ENCODE measurements at regions not wholly inside any gene's neighbourhood (a gene's known extent, or its start where the extent isn't known, plus 50 kb on each side); places are given as distances from the start of the nearest gene placed in this dataset.
A peak's percentile ranks its signal among the peaks of the same experiment; 100 is the strongest.
"Not testable (repeated sequence)": the region's sequence is repeated elsewhere in the genome, so short reads cannot be mapped to it uniquely, and the experiment has no call there.

DNA sequence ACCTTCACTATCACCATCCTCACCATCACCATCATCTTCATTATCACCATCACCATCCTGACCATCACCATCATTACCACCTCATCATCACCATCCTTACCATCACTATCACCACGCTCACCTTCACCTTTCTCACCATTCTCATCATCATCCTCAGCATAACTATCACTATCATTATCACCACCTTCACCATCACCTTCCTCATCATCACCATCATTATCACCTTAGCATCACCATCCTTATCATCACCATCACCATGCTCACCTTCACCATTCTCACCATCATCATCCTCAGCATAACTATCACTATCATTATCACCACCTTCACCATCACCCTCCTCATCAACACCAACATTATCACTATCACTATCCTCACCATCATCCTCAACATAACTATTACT lies 397.8 kb upstream of the ZNF337 start:
- not testable (repeated sequence) for DNase-seq

DNA sequence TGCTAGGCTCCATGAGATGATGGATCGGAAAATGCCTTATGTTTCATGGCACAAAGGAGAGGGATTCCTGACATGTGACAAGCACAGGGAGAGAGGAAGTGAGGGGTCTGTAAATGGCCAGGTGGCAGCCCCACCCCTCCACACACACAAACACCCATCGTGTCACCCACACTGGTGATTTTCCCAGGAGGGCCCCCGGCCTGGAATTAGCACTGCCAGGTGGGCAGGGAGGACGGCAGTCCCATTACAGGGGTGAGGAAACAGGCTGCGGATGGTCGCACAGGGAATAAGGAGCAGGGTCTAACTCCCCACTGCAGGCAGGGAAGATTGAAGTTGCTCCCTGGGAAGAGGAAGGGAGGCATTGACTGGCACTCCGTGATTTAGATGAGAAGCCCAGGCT lies 395.3 kb upstream of the ZNF337 start:
- not testable (repeated sequence) for DNase-seq

DNA sequence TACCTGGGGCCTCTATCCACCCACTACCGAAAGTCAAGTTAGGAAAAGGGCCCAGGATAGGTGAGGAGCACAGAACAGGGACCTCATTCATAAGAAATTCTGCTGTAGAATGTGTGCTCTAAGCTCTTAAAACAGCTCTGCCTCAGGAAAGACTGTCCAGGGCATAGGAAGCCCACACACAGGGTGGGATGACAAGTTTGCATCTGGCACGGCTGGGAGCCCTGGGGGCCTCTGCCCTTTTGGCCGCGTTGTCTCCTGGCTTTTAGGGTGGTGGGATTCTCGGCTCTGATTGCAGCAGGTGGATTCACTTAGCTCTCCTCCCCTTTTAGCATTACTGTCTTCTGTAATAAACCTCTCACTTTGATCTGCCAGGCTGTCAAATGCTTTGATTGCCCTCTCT lies 389.5 kb upstream of the ZNF337 start:
- DNase-seq, result not testable (repeated sequence)

DNA sequence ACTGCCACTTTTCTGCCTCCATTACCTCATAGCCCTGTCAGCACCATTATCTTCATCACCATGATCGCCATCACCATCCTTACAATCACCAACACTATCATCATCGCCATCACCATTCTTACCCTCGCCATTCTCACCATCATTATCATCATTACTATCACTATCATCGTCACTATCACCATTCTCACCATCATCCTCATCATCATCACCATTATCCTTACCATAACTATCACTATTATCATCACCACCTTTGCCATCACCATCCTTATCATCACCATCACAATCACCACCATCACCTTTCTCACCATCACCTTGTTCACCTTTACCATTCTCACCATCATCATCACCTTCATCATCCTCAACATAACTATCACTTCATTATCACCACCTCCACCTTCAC lies 377.3 kb upstream of the ZNF337 start:
- DNase-seq, result not testable (repeated sequence)

DNA sequence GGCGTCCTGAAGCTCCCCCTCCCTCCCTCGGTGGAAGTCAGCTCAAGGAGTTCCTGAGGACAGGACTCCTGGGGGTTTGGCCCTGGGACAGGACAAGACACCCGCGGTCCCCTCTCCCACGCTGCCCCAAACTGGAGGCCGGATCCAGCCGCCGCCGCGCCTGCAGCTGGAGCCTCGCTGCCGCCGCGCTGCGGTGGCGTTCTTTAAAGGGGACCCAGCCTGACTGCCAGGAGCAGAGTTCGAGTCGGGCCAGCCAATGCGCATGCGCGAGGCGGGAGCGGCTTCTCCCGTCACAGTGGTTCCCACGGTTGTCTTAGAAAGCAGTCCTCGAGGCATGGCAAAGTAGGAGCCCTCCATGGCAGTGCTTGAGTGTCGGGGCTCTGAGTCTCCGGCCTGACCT lies 362.7 kb upstream of the ZNF337 start:
- DNase-seq, result not testable (repeated sequence)

DNA sequence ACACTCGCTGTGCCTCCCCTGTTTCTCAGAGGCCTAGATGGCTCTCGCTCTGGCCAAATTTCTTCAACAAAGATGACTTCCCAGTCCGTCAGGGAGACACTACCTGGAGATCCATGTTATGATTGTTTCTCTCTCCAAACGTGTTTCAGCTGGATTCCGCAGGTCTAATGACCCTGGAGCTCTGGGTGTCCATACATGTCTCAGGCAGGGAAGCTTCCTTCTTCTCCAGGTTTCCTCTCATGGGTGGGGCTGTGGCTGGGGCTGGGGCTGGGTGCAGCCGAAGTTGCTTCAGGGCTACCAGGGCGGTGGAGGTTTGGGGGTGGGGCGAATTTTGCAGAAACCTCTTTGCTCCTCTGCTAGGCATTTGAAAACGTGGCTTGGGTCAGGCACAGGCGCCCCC lies 361.8 kb upstream of the ZNF337 start:
- DNase-seq, result not testable (repeated sequence)

DNA sequence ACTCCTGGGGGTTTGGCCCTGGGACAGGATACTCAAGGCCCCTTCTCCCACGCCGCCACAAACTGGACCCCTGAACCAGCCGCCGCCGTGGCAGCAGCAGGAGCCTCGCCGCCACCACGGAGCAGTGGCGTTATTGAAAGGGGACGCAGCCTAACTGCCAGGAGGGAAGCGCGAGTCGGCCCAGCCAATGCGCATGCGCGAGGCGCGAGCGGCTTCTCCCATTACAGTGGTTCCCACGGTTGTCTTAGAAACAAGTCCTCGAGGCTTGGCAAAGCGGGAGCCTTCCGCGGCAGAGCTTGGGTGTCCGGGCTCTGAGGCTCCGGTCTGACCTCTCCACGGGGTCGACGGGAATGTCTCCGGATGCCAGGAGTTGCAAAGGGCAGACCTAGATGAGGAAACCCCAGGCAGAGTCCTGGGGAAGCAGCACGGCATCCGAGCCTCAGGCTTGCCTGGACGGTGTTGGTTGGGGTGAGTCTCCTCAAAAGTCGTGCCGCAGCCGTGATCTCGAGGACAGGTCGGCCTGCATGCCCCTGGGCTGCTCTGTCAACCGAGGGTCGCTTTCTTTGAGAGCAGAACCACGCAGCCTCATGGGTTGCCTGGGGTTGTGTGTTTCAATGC lies 360.6 kb upstream of the ZNF337 start:
- DNase-seq, result not testable (repeated sequence)

DNA sequence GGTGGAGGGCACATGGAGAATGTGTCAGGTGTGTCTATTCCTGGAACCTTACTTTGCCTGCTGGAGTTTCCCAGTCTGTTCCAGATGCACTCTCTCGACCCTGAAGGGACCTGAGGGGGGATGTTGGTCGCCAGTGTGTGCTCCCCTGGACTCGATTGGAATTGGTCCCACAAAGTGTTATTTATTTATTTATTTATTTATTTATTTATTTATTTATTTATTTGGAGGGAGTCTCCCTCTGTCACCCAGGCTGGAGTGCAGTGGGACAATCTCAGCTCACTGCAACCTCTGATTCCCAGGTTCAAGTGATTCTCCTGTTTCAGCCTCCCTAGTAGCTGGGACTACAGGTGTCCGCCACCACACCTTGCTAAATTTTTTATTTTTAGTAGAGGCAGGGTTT lies 329.1 kb upstream of the ZNF337 start:
- not testable (repeated sequence) for DNase-seq

DNA sequence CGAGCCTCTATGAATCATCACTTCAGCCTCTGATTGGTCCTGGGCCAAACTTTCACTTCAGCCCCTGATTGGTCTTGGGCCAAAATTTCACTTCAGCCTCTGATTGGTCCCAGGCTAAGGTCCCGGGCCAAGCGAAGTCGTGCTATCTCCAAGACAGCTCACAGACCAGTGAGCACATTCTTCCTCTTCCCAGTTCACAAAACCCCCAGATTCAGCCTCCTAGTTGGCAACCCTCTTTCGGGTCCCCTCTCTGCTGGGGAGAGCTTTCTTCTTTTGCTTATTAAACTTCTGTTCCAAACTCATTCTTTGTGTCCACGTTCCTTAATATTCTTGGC lies 314.3 kb upstream of the ZNF337 start:
- not testable (repeated sequence) for DNase-seq

DNA sequence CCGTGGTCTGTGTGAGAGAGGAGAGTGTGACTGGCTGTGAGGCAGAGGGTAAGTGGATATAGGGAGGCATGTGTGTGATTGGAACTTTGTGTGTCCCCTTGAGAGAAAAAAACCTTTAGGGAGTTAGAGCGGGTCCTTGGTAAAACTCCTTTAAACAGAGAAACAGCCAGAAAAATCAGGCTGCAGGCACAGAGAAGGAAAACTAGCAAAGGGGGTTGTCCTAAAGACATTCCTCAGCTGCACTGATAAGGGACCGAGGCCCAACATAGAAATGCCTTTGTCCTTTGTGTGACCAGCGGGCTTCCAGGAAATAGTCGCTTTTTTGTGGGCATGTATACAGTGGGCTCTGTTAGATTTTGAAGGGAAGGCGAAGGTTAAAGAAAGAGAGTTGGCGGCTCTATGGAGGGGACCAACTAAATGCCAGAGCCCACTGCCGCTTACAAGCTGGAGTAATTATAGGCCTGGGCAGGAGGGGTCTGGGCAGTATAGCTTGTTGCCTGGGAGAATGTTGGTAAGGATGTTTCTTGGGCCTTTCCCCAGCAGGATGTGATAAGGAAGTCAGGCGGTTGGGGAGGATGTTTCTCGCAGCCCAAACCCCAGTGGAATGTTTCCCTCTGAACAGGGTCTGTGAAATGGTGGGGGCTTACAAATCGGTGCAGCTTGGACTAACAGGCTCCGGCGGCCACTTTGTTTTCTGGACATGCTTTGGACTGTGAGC lies 313.7 kb upstream of the ZNF337 start:
- DNase-seq, result not testable (repeated sequence)

DNA sequence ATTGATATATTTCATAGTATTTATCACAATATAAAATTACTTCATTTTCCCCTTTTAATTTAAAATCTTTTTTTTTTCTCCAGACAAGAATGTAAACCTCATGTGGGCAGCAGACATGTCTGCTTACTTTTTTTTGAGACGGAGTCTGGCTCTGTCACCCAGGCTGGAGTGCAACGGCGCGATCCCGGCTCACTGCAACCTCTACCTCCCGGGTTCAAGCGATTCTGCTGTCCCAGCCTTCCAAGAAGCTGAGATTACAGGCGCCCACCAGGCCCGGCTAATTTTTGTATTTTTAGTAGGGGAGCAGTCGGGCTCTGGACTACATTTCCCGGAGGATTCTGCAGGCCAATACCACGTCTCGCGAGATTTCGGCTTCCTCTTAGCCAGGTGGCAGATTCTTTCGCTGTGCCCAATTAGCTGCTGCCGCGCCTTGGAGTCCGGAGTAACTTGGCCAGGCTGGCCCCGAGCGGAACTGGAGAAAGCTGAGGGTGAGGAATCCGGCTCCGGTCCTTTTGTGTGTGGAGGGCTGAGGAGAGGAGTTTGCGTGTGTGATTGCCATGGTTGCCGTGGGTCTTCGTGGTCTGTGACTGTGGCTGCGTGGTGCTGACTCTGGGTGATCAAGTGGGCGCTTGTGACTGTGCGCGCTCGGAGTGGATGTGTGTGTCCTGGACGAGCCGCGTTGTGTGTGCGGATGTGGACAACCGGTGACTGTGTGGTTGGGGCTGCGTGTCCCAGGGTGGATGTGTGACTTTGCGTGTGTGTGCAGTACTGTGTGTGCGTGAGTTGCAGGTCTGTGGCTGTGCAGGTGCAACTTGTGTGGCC lies 313.0 kb upstream of the ZNF337 start:
- peak in 4 of 5 experiments; percentile 10 to 85 (median 22) for DNase-seq

DNA sequence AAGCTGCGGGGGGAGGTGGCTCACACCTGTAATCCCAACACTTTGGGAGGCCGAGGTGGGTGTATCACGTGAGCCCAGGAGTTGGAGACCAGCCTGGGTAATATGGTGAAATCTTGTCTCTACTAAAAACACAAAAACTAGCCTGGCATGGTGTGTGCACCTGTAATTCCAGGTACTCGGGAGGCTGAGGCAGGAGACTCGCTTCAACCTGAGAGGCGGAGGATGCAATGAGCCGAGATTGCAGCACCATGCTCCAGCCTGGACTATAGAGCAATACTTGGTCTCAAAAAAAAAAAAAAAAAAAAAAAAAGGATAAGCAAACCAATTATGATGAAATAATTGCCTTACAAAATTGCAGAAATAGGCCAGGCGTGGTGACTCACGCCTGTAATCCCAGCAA lies 311.4 kb upstream of the ZNF337 start:
- not testable (repeated sequence) for DNase-seq

DNA sequence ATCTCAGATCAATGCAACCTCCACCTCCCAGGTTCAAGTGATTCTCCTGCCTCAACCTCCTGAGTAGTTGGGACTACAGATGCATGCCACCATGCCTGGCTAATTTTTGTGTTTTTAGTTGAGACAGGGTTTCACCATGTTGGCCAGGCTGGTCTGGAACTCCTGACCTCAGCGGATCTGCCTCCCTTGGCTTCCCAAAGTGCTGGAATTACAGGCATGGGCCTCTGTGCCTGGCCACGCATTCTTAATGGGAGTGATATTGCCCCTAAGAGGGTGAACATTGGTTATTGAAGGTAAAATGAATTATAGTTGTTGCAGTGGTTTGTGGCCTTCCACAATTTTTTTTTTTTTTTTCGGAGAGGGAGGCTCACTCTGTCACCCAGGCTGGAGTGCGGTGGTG lies 309.5 kb upstream of the ZNF337 start:
- not testable (repeated sequence) for DNase-seq

DNA sequence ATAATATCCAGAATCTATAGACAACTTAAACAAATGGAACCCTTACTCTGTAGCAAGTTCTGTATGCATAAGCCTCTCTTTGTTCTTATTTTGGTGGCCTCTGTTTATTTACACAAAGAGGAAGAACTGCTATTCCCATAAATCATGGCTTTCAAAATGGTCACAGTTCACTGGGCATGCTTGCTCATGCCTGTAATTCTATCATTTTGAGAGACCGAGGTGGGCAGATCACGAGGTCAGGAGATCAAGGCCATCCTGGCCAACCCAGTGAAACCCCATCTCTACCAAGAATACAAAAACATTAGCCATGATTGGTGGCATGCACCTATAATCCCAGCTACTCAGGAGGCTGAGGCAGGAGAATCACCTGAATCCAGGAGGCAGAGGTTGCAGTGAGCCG lies 307.3 kb upstream of the ZNF337 start:
- DNase-seq, result not testable (repeated sequence)

DNA sequence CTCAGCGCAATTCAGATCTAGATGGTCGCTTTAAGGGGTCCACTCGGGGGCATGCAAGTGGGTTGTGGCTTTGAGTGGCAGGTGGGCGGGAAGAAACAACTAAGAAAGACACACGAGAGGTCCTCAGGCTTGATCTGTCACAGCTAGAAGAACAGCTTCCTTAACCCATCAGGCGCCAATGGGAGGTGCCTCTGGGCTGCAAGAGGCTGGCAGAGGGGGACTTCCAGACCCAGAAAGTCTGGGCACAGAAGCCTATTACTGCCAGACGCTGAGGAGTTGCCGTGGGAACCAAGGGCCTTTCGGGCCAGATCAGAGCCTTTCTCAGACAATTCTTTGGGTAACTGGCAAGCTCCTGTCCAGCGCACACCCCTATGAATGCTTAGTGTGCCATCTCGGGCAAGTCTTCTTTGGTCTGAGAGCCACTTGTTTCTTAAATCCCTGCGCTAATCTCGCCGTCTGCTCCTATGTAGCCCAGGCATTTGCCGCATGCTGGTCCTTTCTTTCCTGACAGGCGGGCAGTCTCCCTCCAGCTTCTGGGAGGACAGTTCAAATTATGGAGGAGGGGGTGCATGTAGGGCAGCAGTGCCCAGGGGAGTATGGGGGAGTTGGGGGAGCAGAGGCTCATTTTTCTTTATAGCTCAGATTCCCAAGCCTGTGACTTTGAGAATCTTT lies 300.9 kb upstream of the ZNF337 start:
- DNase-seq, result not testable (repeated sequence)

DNA sequence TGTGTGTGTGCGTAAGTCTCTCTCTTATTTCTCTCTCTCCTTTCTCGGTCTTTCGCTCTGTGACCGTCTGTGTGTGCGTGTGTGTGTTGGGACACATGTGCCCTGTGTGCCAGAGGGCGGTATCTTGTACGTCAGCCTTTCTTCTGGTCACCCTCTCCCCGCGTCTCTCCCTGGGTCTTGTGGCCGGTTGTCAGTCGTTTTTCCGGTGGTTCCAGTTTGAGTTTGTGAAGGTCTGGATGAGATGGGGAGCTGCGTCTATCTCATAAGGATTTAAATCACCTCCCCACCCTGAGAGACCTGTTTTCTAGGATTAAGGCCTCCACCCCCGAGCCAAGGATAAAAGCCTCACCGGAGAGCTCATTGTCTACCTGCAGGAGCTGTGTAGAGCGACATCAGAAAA lies 295.5 kb upstream of the ZNF337 start:
- no peak for DNase-seq

DNA sequence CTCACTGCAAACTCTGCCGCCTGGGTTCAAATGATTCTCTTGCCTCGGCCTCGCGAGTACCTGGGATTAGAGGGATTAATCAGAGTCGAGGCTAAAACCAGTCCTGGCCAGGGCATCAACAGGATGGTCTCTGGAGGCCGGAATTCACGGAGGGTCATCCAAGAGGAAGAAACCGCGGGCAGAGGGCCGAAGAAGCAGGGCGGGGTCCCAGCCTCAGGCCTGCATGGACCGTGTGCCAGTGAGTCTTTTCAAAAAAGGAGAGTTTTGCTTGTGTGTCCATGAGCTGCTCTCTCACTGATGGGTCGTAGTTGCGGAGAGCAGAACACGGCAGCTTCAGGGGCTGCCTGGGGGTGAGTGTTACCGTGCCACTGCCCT lies 295.1 kb upstream of the ZNF337 start:
- no peak for DNase-seq

DNA sequence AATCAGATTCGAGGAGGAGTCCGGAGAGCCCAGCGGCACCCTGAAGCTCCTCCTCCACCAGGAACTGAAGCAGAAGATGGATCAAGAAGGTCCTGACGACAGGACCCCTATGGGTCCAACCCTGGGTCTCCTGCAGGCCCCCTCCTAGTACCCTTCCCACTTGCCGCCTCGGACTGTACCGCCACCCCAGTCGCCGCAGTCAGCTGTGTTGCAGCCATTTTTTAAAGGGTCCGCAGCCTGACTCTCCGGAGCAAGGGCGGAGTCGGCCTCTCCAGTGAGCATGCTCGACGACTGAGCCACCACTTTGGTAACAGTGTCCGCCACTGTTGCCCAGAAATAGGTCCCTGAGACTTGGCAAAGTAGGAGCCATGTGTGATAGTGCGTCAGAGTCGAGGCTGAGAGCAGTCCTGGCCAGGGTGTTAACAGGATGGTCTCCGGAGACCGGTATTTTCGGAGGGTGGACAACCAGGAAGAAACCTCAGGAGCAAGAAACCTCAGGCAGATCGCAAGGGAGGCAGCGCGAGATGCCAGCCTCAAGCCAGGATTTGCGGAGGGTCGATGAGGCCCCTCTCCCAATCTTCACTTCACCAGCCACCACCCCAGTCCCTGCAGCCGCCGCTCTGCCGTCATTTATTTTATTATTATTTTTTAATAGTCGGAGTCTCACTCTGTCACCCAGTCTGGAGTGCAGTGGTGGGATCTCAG lies 294.6 kb upstream of the ZNF337 start:
- DNase-seq, result no peak

DNA sequence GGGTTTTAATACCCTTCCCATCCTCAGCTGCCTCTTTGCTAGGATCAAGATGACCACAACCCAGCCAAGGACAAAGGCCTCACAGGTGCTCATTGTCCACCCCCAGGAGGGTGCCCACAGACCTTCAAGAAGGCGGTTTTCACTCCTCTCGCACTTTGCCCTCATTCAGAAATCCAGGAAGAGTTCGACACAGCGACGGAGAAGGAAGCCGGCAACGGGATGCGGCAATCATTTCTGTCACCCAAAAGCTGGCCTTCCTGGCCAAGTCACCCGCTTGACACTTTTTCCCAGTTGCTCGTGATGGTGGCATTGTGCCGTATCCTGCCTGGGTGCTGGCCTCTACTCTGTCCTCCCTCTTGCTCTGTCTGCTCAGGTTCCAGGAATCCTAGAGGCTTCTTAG lies 293.0 kb upstream of the ZNF337 start:
- DNase-seq, result not testable (repeated sequence)

DNA sequence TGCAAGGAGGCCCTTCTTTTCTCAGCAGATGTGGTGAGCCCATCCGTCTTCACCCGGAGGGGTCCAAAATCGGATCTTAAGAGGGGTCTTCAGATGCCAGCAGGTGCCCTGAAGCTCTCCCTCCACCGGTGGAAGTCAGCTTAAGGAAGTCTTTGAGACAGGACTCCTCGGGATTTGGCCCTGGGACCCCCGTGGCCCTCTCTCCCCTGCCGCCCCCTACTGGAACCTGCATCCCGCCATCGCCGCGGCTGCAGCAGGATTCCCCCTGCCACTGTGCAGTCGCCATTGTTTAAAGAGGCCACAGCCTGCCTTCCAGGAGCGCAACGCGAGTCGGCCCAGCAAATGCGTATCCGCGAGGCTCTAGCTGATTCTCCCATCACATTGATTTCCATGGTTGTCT lies 292.5 kb upstream of the ZNF337 start:
- no peak for DNase-seq

DNA sequence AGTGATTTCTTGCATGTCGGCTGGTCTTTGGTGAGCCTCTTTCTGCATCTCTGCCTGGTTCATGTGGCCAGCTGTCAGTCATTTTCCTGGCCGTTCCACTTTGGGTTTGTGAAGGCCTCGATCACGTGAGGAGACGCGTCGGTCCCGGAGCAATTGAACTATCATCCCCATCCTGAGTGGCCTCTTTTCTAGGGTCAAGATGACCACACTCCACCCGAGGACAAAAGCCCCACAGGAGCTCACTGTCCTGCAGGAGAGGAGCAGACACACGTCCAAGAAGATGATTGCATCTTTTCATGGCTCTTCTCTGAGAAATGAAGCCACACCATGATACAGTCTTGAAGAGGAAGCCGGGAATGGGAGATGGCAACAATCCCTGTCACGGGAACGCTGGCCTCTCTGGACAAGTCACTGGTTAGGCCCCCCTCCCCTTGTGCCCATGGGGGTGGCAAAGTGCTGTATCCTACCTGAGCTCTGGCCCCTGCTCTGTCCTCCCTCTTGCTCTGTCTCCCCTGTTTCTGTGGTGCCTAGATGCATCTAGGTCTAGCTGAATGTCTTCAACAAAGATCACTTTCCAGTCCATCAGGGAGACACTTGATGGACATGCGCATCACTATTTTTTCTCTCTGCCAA lies 291.4 kb upstream of the ZNF337 start:
- not testable (repeated sequence) for DNase-seq
